ENCODE measurements at regions not wholly inside any gene's neighbourhood (a gene's known extent, or its start where the extent isn't known, plus 50 kb on each side); places are given as distances from the start of the nearest gene placed in this dataset.

- H3K4me3 ChIP-seq (ENCODE audit: low read depth, low read length): no peak overlapping the region
- no peaks in the 10 kb centered on the region for H3K4me1 ChIP-seq
- no peak for TF ChIP-seq CTCF (IDR thresholded peaks at IDR 0.05; ENCODE audit: low read depth, low read length)
- no peak for DNase-seq
- no peaks in the 10 kb centered on the region for H3K27me3 ChIP-seq
- no peaks in the 10 kb centered on the region for H3K36me3 ChIP-seq
- no peaks in the 10 kb centered on the region for H3K9me3 ChIP-seq
Measured at GRCh38 chr2:58612973-58613372, 371.8 kb upstream of the FANCL start.

- no peak for TF ChIP-seq CTCF (IDR thresholded peaks at IDR 0.05; ENCODE audit: low read depth, low read length)
- DNase-seq: no peak
- Histone ChIP-seq H3K4me1 (no peaks in the 10 kb centered on the region), H3K36me3 (no peaks in the 10 kb centered on the region), H3K4me3 (ENCODE audit: low read depth, low read length) (no peak overlapping the region), H3K27me3 (no peaks in the 10 kb centered on the region), H3K9me3 (no peaks in the 10 kb centered on the region)
Measured at GRCh38 chr2:58609326-58609725, 368.2 kb upstream of the FANCL start.

GRCh38 chr2:58608146-58608545 is 367.0 kb upstream of the FANCL start:
- no peaks in the 10 kb centered on the region for H3K4me1 ChIP-seq
- no peak overlapping the region for H3K4me3 ChIP-seq (ENCODE audit: low read depth, low read length)
- no peak for DNase-seq
- no peaks in the 10 kb centered on the region for H3K27me3 ChIP-seq
- no peaks in the 10 kb centered on the region for H3K9me3 ChIP-seq
- no peaks in the 10 kb centered on the region for H3K36me3 ChIP-seq
- no peak for TF ChIP-seq CTCF (IDR thresholded peaks at IDR 0.05; ENCODE audit: low read depth, low read length)

DNA sequence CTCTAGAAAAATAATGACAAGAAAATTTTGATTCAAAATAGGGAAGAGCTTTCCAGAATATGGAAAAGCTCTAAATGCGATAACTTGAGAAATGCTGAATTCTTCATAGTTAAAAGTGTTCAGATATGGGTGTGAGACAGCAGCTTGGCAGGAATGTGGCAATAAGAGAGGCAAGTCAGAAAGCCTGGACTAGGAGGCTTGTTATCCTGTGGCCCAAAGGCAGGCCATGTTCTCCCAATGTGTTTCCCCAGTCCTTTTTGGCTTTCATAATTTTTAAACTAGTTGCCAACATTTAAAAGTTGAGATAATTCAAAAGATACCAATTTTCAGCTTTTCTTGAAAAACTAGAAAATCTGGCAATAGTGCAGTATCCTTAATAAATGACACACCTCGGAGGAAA is 366.3 kb upstream of the FANCL start:
- Histone ChIP-seq H3K27me3 (no peaks in the 10 kb centered on the region), H3K9me3 (no peaks in the 10 kb centered on the region), H3K36me3 (no peaks in the 10 kb centered on the region), H3K4me3 (ENCODE audit: low read depth, low read length) (no peak overlapping the region), H3K4me1 (no peaks in the 10 kb centered on the region)
- no peak for DNase-seq
- TF ChIP-seq CTCF (IDR thresholded peaks at IDR 0.05; ENCODE audit: low read depth, low read length): no peak

DNA sequence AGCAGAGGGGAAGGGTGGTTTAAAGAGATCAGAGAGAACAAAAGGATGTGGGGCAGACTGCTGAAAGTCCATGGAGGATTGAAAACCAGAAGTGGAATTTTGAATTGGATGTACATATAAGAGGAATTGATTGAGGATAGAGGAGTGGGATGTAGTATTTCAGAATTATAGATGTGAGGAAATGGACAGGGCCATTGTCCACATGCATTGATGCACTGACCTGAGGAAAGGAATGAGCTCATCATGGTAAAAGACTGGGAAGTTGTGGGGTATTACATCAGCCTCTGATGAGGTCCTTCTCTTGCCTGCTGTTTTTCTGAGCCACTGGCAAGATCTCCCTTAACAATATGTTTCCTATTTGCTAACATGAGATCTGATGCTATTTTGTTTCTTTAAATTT is 365.7 kb upstream of the FANCL start:
- no peaks in the 10 kb centered on the region for H3K27me3 ChIP-seq
- no peak overlapping the region for H3K4me3 ChIP-seq (ENCODE audit: low read depth, low read length)
- no peak for TF ChIP-seq CTCF (IDR thresholded peaks at IDR 0.05; ENCODE audit: low read depth, low read length)
- no peak for DNase-seq
- no peaks in the 10 kb centered on the region for H3K36me3 ChIP-seq
- no peaks in the 10 kb centered on the region for H3K9me3 ChIP-seq
- H3K4me1 ChIP-seq: no peaks in the 10 kb centered on the region

DNA sequence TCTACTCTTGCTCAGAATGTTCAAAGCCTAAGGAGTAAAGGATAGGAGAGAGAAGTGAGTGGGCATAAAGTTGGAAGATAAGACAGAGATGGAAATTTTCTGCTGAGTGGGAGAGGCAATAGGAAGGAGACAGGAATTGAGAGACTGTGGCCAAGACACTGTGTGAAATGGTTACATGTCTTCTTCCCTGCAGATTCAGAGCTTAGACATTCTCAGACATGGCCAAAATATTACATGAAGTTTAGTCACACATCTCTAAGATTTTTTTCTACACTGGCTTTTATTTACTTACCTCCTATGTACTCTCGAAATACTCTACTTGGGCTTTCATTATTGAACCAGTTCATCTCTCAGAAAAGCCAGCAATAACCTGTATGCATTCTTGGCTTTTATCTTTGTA is 363.0 kb upstream of the FANCL start:
- no peaks in the 10 kb centered on the region for H3K9me3 ChIP-seq
- no peaks in the 10 kb centered on the region for H3K27me3 ChIP-seq

More for the DNA sequence above, 363.0 kb upstream of the FANCL start:
- no peak for TF ChIP-seq CTCF (IDR thresholded peaks at IDR 0.05; ENCODE audit: low read depth, low read length)
- no peak overlapping the region for H3K4me3 ChIP-seq (ENCODE audit: low read depth, low read length)
- H3K36me3 ChIP-seq: no peaks in the 10 kb centered on the region
- DNase-seq: no peak
- no peaks in the 10 kb centered on the region for H3K4me1 ChIP-seq

Measured in BE2C (cell line).